B cell (primary cell): ENCODE measurements at regions not wholly inside any gene's neighbourhood (a gene's known extent, or its start where the extent isn't known, plus 50 kb on each side); places are given as distances from the start of the nearest gene placed in this dataset.

ENCODE experiments used
- ATAC-seq: fragments of 200-7000 bp; cut with Tn5 transposase; one replicate; pipeline ENCODE4 v1.10.0; 2021; ENCODE audit warnings: low read depth, mild to moderate bottlenecking, moderate number of reproducible peaks, moderate library complexity
- CTCF ChIA-PET: fragments of 350-600 bp; sonication (Branson Sonifier 250); formaldehyde crosslinking; loops from one replicate; lab custom pipeline; 2021; ENCODE audit warnings: antibody characterized with exemption, inconsistent platforms; lab: Charles Lee
- POLR2A ChIA-PET: fragments of 350-600 bp; sonication (Branson Sonifier 250); formaldehyde crosslinking; loops from one replicate; lab custom pipeline; 2021; ENCODE audit warnings: antibody characterized with exemption; lab: Charles Lee
- DNase-seq: peaks from one replicate; pipeline ENCODE4 v3.0.0; 2013
- H2AFZ ChIP-seq: 2 replicates; pipeline ENCODE4 v1.6.1; 2012; ENCODE audit warnings: mild to moderate bottlenecking, low read depth, low read length; ENCODE audit not compliant: insufficient read depth, poor library complexity, severe bottlenecking
- H3K27ac ChIP-seq, 2 donors: 1 replicate in 1 of 2; 2 replicates in 1 of 2; pipeline ENCODE4 v1.5.1; 2012 to 2013; ENCODE audit warnings: low read length in 2 of 2, mild to moderate bottlenecking in 2 of 2, moderate library complexity in 1 of 2
- H3K27me3 ChIP-seq, 4 experiments: fragments of 200-600 bp in 1 of 4; sonication (generic) in 1 of 4; replicated peaks in 1 of 4; 1 replicate in 2 of 4; 2 replicates in 2 of 4; pipeline versions ENCODE4 v1.6.1 to v1.7.0; 2013 to 2016; ENCODE audit warnings: low read length in 3 of 4, mild to moderate bottlenecking in 2 of 4, mixed read lengths in 1 of 4, moderate library complexity in 1 of 4; ENCODE audit not compliant: insufficient read depth in 4 of 4, control insufficient read depth in 3 of 4; ENCODE audit errors: control extremely low read depth in 1 of 4
- H3K36me3 ChIP-seq, 2 experiments: replicated peaks in 1 of 2; 1 replicate in 1 of 2; 2 replicates in 1 of 2; pipeline versions ENCODE4 v1.6.1 to v1.7.1; 2013; ENCODE audit warnings: low read length in 1 of 2; ENCODE audit not compliant: insufficient read depth in 2 of 2, control insufficient read depth in 1 of 2; ENCODE audit errors: control extremely low read depth in 1 of 2, extremely low read depth in 1 of 2
- H3K4me1 ChIP-seq, 2 donors: fragments of 200-600 bp in 1 of 2; sonication (generic) in 1 of 2; 1 replicate in 1 of 2; 2 replicates in 1 of 2; pipeline versions ENCODE4 v1.5.1 to v1.6.1; 2013 to 2017; ENCODE audit warnings: low read length in 2 of 2; ENCODE audit not compliant: control insufficient read depth in 2 of 2, insufficient read depth in 2 of 2
- H3K4me2 ChIP-seq: replicated peaks from 2 replicates; pipeline ENCODE3; 2012; ENCODE audit warnings: mild to moderate bottlenecking, low read depth, low read length; ENCODE audit not compliant: poor library complexity, severe bottlenecking
- H3K4me3 ChIP-seq, 5 experiments: fragments of 200-600 bp in 1 of 5; sonication (generic) in 1 of 5; 1 replicate in 3 of 5; 2 replicates in 2 of 5; pipeline versions ENCODE4 v1.5.1 to v1.7.0; 2011 to 2016; ENCODE audit warnings: low read length in 4 of 5, mild to moderate bottlenecking in 4 of 5, low read depth in 2 of 5, control low read depth in 1 of 5, moderate library complexity in 1 of 5; ENCODE audit not compliant: insufficient read depth in 1 of 5; ENCODE audit errors: control extremely low read depth in 1 of 5, extremely low read depth in 1 of 5
- H3K79me2 ChIP-seq: fragments of 200-600 bp; sonication (generic); one replicate; pipeline ENCODE4 v1.6.0; 2016; ENCODE audit warnings: low read length; ENCODE audit not compliant: control insufficient read depth, insufficient read depth
- H3K9ac ChIP-seq: fragments of 200-600 bp; sonication (generic); 2 replicates; pipeline ENCODE4 v1.6.1; 2017; ENCODE audit warnings: mild to moderate bottlenecking, low read length, moderate library complexity
- H3K9me3 ChIP-seq, 3 donors: one replicate each; pipeline versions ENCODE4 v1.6.1 to v1.7.1; 2013; ENCODE audit warnings: low read length in 2 of 3; ENCODE audit not compliant: control insufficient read depth in 2 of 3, insufficient read depth in 1 of 3; ENCODE audit errors: control extremely low read depth in 1 of 3
- H4K20me1 ChIP-seq: 2 replicates; pipeline ENCODE4 v1.6.0; 2012; ENCODE audit warnings: mild to moderate bottlenecking, low read length; ENCODE audit not compliant: insufficient read depth, control insufficient read depth, poor library complexity, severe bottlenecking
- H3K27ac Mint-ChIP-seq: one replicate; pipeline ENCODE4 v1.8.0; 2021; ENCODE audit warnings: mixed read lengths
- H3K27me3 Mint-ChIP-seq: one replicate; pipeline ENCODE4 v1.8.0; 2021; ENCODE audit warnings: mixed read lengths
- H3K4me1 Mint-ChIP-seq: one replicate; pipeline ENCODE4 v1.8.0; 2021; ENCODE audit warnings: mixed read lengths
- H3K4me3 Mint-ChIP-seq: one replicate; pipeline ENCODE4 v1.8.0; 2021; ENCODE audit warnings: mixed read lengths
- H3K9me3 Mint-ChIP-seq: one replicate; pipeline ENCODE4 v1.8.0; 2022; ENCODE audit warnings: mixed read lengths; ENCODE audit not compliant: insufficient read depth
- EZH2 ChIP-seq: IDR thresholded peaks from 2 replicates; pipeline ENCODE4 v1.6.1; 2012; ENCODE audit warnings: borderline replicate concordance, low read depth, mild to moderate bottlenecking, moderate library complexity, low read length; ENCODE audit not compliant: insufficient read depth, poor library complexity, severe bottlenecking
- WGBS: methylation state at CpG from one replicate; pipeline ENCODE4 v1.1.5; 2013; ENCODE audit warnings: missing lambda C conversion rate; ENCODE audit not compliant: insufficient coverage; 5-methylcytosine and 5-hydroxymethylcytosine counted together
- intact Hi-C: fragments of 100-400 bp; cut with micrococcal nuclease; formaldehyde crosslinking; loops from one replicate; pipeline ENCODE4 v1.10.0; 2022
- TF ChIP-seq, protein P1 (sequence below): fragments of 200-600 bp; IDR thresholded peaks from one replicate; pipeline ENCODE4 v1.8.0; 2022; ENCODE audit warnings: antibody characterized with exemption, mild to moderate bottlenecking

DNA sequence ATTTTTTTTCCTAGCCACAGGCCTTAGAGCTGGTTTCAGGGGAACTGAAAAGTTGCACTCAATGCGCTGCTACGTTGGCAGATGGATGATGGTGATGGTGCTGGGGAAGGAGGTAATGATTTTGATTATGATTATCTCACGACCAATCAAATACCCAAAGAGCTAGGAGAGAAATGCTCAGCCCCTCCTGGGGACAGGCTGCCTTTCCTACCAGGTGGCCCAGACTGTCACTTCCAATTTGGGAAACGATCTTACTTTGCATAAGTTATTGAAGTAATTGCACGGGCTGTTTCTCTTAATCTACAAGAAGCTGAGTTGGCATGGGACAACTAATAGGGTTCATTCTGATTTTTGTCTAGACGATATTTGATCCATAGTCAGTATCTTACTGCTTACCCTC lies 379.7 kb upstream of the EEF2KMT start:
- 38% methylated on average over 1 of the region's 6 CpGs for WGBS
- no peaks in the 10 kb centered on the region for H4K20me1 ChIP-seq
- DNase-seq (no peak), ATAC-seq (no peak)
- Mint-ChIP-seq H3K4me3 (no peak overlapping the region), H3K27ac (no peak overlapping the region), H3K27me3 (no peaks in the 10 kb centered on the region), H3K4me1 (no peaks in the 10 kb centered on the region), H3K9me3 (no peaks in the 10 kb centered on the region)
- no peak overlapping the region for H3K27ac ChIP-seq
- no peak overlapping the region for H3K4me3 ChIP-seq
- H3K36me3 ChIP-seq = no peaks in the 10 kb centered on the region
- H3K4me2 ChIP-seq = no peak overlapping the region
- no peaks in the 10 kb centered on the region for H3K9me3 ChIP-seq
- no peaks in the 10 kb centered on the region for H3K79me2 ChIP-seq
- intact Hi-C loops = no loop called here
- TF ChIP-seq, protein P1, sequence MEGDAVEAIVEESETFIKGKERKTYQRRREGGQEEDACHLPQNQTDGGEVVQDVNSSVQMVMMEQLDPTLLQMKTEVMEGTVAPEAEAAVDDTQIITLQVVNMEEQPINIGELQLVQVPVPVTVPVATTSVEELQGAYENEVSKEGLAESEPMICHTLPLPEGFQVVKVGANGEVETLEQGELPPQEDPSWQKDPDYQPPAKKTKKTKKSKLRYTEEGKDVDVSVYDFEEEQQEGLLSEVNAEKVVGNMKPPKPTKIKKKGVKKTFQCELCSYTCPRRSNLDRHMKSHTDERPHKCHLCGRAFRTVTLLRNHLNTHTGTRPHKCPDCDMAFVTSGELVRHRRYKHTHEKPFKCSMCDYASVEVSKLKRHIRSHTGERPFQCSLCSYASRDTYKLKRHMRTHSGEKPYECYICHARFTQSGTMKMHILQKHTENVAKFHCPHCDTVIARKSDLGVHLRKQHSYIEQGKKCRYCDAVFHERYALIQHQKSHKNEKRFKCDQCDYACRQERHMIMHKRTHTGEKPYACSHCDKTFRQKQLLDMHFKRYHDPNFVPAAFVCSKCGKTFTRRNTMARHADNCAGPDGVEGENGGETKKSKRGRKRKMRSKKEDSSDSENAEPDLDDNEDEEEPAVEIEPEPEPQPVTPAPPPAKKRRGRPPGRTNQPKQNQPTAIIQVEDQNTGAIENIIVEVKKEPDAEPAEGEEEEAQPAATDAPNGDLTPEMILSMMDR = no peak
- no peak for TF ChIP-seq EZH2
- H3K4me1 ChIP-seq = no peaks in the 10 kb centered on the region
- no peak overlapping the region for H2AFZ ChIP-seq
- CTCF ChIA-PET = no interaction called here
- H3K9ac ChIP-seq = no peak overlapping the region
- peaks cover 0 to 6% (median 0%) of the 10 kb centered on the region in 4 experiments for H3K27me3 ChIP-seq
- POLR2A ChIA-PET = no interaction called here

DNA sequence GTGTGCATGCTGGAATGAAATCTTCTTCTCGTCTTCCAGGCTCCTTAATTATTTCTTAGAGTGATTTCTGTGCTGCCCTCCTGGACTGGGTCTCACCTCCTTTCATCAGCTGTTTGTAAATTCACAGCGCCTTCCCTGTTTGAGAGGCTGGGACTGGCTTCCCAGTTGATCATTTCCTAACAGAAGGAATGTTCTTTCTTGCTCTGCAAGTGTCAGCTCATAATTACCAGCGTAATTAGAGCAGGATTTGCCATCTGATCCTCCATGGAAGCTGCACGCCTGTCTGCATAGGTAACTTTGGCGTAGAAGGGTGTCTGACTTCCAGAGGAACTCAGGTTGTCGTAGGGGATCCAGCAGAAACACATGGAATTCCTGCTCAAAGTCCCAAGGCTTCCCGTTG lies 375.0 kb upstream of the EEF2KMT start:
- DNase-seq (no peak), ATAC-seq (no peak)
- Histone ChIP-seq H3K27me3 (peaks cover 0 to 9% (median 0%) of the 10 kb centered on the region in 4 experiments), H3K79me2 (no peaks in the 10 kb centered on the region), H3K9me3 (peaks cover 0 to 8% (median 0%) of the 10 kb centered on the region in 3 donors), H3K9ac (no peak overlapping the region), H3K4me2 (no peak overlapping the region), H2AFZ (no peak overlapping the region), H3K4me1 (no peaks in the 10 kb centered on the region), H3K27ac (no peak overlapping the region), H3K36me3 (no peaks in the 10 kb centered on the region), H3K4me3 (no peak overlapping the region), H4K20me1 (no peaks in the 10 kb centered on the region)
- intact Hi-C loops = no loop called here
- H3K4me1 Mint-ChIP-seq = no peaks in the 10 kb centered on the region
- 57% methylated on average over 6 of the region's 7 CpGs for WGBS
- TF ChIP-seq, protein P1 = no peak
- TF ChIP-seq EZH2 = no peak
- no peak overlapping the region for H3K27ac Mint-ChIP-seq
- peaks cover 6% of the 10 kb centered on the region for H3K9me3 Mint-ChIP-seq
- no peak overlapping the region for H3K4me3 Mint-ChIP-seq
- CTCF ChIA-PET = no interaction called here
- POLR2A ChIA-PET = no interaction called here
- H3K27me3 Mint-ChIP-seq = peaks cover 6% of the 10 kb centered on the region
